OCI-LY1 (cell line): ENCODE measurements at regions not wholly inside any gene's neighbourhood (a gene's known extent, or its start where the extent isn't known, plus 50 kb on each side); places are given as distances from the start of the nearest gene placed in this dataset.
A peak's percentile ranks its signal among the peaks of the same experiment; 100 is the strongest.

Experiments used
- H2AFZ ChIP-seq: fragments of 200-600 bp; sonication (generic), shearing (Covaris generic); 2 replicates; pipeline ENCODE4 v1.6.0; 2014; ENCODE audit warnings: antibody characterized with exemption, mild to moderate bottlenecking, low read length
- H3F3A ChIP-seq: fragments of 200-600 bp; sonication (generic), shearing (Covaris generic); 2 replicates; pipeline ENCODE4 v1.6.0; 2014; ENCODE audit warnings: mild to moderate bottlenecking, antibody characterized with exemption, low read length, moderate library complexity; ENCODE audit not compliant: insufficient read depth
- H3K27ac ChIP-seq: fragments of 200-600 bp; sonication (generic); 2 replicates; pipeline ENCODE4 v1.5.1; 2014; ENCODE audit warnings: low read length, mixed run types, mild to moderate bottlenecking, low read depth; ENCODE audit not compliant: poor library complexity, severe bottlenecking
- H3K27me3 ChIP-seq: fragments of 200-600 bp; sonication (generic); 2 replicates; pipeline ENCODE4 v1.6.0; 2014; ENCODE audit warnings: antibody characterized with exemption, mild to moderate bottlenecking, low read length, moderate library complexity; ENCODE audit not compliant: insufficient read depth
- H3K36me3 ChIP-seq: fragments of 200-600 bp; sonication (generic); 2 replicates; pipeline ENCODE4 v1.6.1; 2014; ENCODE audit warnings: mild to moderate bottlenecking, antibody characterized with exemption, low read length, moderate library complexity, mixed read lengths; ENCODE audit not compliant: insufficient read depth
- H3K4me1 ChIP-seq: fragments of 200-600 bp; sonication (generic); 2 replicates; pipeline ENCODE4 v1.5.1; 2014; ENCODE audit warnings: mild to moderate bottlenecking, low read length, moderate library complexity; ENCODE audit not compliant: insufficient read depth, severe bottlenecking
- H3K4me2 ChIP-seq: fragments of 200-600 bp; sonication (generic), shearing (Covaris generic); 2 replicates; pipeline ENCODE4 v1.6.1; 2014; ENCODE audit warnings: low read length
- H3K4me3 ChIP-seq: fragments of 200-600 bp; sonication (generic); 2 replicates; pipeline ENCODE4 v1.5.1; 2014; ENCODE audit warnings: low read length, low read depth, mild to moderate bottlenecking, mixed read lengths; ENCODE audit not compliant: poor library complexity, severe bottlenecking
- H3K79me2 ChIP-seq: fragments of 200-600 bp; shearing (Covaris generic); 2 replicates; pipeline ENCODE4 v1.6.1; 2016; ENCODE audit warnings: mixed run types, low read length, mixed read lengths; ENCODE audit not compliant: insufficient read depth
- H3K9ac ChIP-seq: fragments of 200-600 bp; sonication (generic), shearing (Covaris generic); 2 replicates; pipeline ENCODE4 v1.6.1; 2014; ENCODE audit warnings: mild to moderate bottlenecking, low read length, mixed read lengths
- H3K9me2 ChIP-seq: fragments of 200-600 bp; sonication (generic), shearing (Covaris generic); 2 replicates; pipeline ENCODE4 v1.6.1; 2014; ENCODE audit warnings: low read depth, mild to moderate bottlenecking, low read length, mixed read lengths
- H3K9me3 ChIP-seq: fragments of 200-600 bp; shearing (Covaris generic); 2 replicates; pipeline ENCODE4 v1.6.1; 2014; ENCODE audit warnings: low read length, mixed read lengths
- H4K20me1 ChIP-seq: fragments of 200-600 bp; sonication (generic), shearing (Covaris generic); 2 replicates; pipeline ENCODE4 v1.6.0; 2016; ENCODE audit warnings: mild to moderate bottlenecking, low read length; ENCODE audit not compliant: insufficient read depth
- CTCF ChIP-seq: fragments of 200-600 bp; sonication (generic), shearing (Covaris generic); IDR thresholded peaks from 2 replicates; pipeline ENCODE4 v1.5.1; 2017; ENCODE audit warnings: mild to moderate bottlenecking, antibody characterized with exemption, low read length, moderate library complexity, mixed read lengths
- EZH2 ChIP-seq: fragments of 200-600 bp; sonication (generic), shearing (Covaris generic); IDR thresholded peaks from 2 replicates; pipeline ENCODE4 v1.8.0; 2017; ENCODE audit warnings: borderline replicate concordance, mixed run types, mild to moderate bottlenecking, antibody characterized with exemption, low read length, moderate library complexity, mixed read lengths

DNA sequence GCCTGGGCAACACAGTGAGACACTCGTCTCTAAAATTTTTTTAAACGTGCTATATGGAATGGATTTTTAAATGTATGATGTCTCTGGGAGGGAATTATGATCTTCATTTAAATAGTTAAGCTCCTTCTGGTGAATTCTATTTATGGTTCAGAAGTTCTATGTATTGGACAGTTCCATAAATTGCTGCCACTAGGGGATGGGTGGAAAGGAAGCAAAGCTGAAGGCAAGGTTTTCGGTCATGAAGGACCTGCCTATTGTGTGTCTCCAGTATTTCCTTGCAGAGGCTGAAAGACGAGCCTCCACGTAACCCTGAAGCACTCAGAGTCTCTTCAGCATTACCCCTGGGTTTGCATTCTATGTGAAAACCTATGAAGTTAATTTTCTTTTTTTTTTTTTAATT, 451.5 kb upstream of the FAT1 start:
- no peaks in the 10 kb centered on the region for H4K20me1 ChIP-seq
- no peaks in the 10 kb centered on the region for H3K9me3 ChIP-seq
- H3K4me1 ChIP-seq = peaks cover 60% of the 10 kb centered on the region
- H3F3A ChIP-seq = no peaks in the 10 kb centered on the region
- no peak overlapping the region for H2AFZ ChIP-seq
- H3K9me2 ChIP-seq = no peaks in the 10 kb centered on the region
- no peaks in the 10 kb centered on the region for H3K36me3 ChIP-seq
- no peaks in the 10 kb centered on the region for H3K27me3 ChIP-seq
- H3K4me3 ChIP-seq = no peak overlapping the region
- no peaks in the 10 kb centered on the region for H3K79me2 ChIP-seq
- H3K9ac ChIP-seq = no peak overlapping the region
- H3K4me2 ChIP-seq = no peak overlapping the region
- TF ChIP-seq EZH2 = no peak
- 0 out of 2 replicates have a peak, but pooled peaks have one; percentile 16 for TF ChIP-seq CTCF
- H3K27ac ChIP-seq = peak overlapping the region; percentile 16

- H3K4me3 ChIP-seq = no peak overlapping the region
- no peaks in the 10 kb centered on the region for H3K9me2 ChIP-seq
- H2AFZ ChIP-seq = no peak overlapping the region
- TF ChIP-seq CTCF (no peak), EZH2 (no peak)
- H3K27me3 ChIP-seq = no peaks in the 10 kb centered on the region
- H3K79me2 ChIP-seq = no peaks in the 10 kb centered on the region
- H4K20me1 ChIP-seq = no peaks in the 10 kb centered on the region
- H3K9me3 ChIP-seq = no peaks in the 10 kb centered on the region
- H3K4me2 ChIP-seq = no peak overlapping the region
- H3K36me3 ChIP-seq = no peaks in the 10 kb centered on the region
- no peaks in the 10 kb centered on the region for H3F3A ChIP-seq
- no peak overlapping the region for H3K9ac ChIP-seq
- no peak overlapping the region for H3K27ac ChIP-seq
- H3K4me1 ChIP-seq = peaks cover 58% of the 10 kb centered on the region
Measured at GRCh38 chr4:187176261-187176910, 452.7 kb upstream of the FAT1 start.

DNA sequence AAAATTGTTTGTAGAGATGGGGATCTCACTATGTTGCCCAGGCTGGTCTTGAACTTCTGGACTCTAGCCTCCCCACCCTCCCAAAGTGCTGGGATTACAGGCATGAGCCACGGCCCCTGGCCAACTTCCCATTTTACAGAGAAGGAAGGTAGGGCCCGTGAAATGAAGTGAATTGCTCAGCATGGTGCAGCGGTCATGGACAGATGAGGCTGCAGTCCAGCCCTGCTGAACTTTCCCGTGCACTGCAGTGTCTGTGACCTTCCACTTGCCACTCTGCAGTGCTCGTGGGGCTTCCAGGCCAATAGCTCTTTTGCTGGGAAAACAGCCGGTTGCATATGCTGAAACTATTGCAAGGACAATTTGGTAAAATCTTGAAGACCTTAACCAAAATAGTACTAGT, 454.4 kb upstream of the FAT1 start:
- no peak overlapping the region for H3K9ac ChIP-seq
- no peaks in the 10 kb centered on the region for H3K9me3 ChIP-seq
- peaks cover 49% of the 10 kb centered on the region for H3K4me1 ChIP-seq
- no peaks in the 10 kb centered on the region for H3K79me2 ChIP-seq
- H3K36me3 ChIP-seq = no peaks in the 10 kb centered on the region
- H3K4me2 ChIP-seq = no peak overlapping the region
- no peak overlapping the region for H3K27ac ChIP-seq
- H3F3A ChIP-seq = no peaks in the 10 kb centered on the region
- H2AFZ ChIP-seq = no peak overlapping the region
- no peak overlapping the region for H3K4me3 ChIP-seq
- TF ChIP-seq CTCF (no peak), EZH2 (no peak)
- no peaks in the 10 kb centered on the region for H3K9me2 ChIP-seq
- no peaks in the 10 kb centered on the region for H3K27me3 ChIP-seq
- H4K20me1 ChIP-seq = no peaks in the 10 kb centered on the region
